ENCODE measurements at regions not wholly inside any gene's neighbourhood (a gene's known extent, or its start where the extent isn't known, plus 50 kb on each side); places are given as distances from the start of the nearest gene placed in this dataset.

GRCh38 chr4:171016145-171016544, 797.1 kb upstream of the GALNTL6 start:
- no peak overlapping the region for H3K27ac ChIP-seq
- no peaks in the 10 kb centered on the region for H3K27me3 ChIP-seq
- DNase-seq (ENCODE audit: extremely low spot score in 2 of 2) = no peak
- intact Hi-C loops (cut with DNase I) = no loop called here
- no peaks in the 10 kb centered on the region for H3K4me1 ChIP-seq
- TF ChIP-seq POLR2A (IDR thresholded peaks at IDR 0.05) (no peak), CTCF (IDR thresholded peaks at IDR 0.05) (no peak), POLR2AphosphoS5 (IDR thresholded peaks at IDR 0.05; ENCODE audit: insufficient read depth in 1 of 2, low read depth in 1 of 2) (no peak)
- H3K9me3 ChIP-seq = no peaks in the 10 kb centered on the region
- no peak overlapping the region for H3K4me3 ChIP-seq
- no peaks in the 10 kb centered on the region for H3K36me3 ChIP-seq

GRCh38 chr4:171015441-171015840, 797.8 kb upstream of the GALNTL6 start:
- H3K4me3 ChIP-seq = no peak overlapping the region
- no peak overlapping the region for H3K27ac ChIP-seq
- no peaks in the 10 kb centered on the region for H3K4me1 ChIP-seq
- TF ChIP-seq POLR2A (IDR thresholded peaks at IDR 0.05) = no peak
- TF ChIP-seq POLR2AphosphoS5 (IDR thresholded peaks at IDR 0.05; ENCODE audit: insufficient read depth in 1 of 2, low read depth in 1 of 2) = no peak
- TF ChIP-seq CTCF (IDR thresholded peaks at IDR 0.05) = no peak
- H3K9me3 ChIP-seq = no peaks in the 10 kb centered on the region
- H3K36me3 ChIP-seq = no peaks in the 10 kb centered on the region
- H3K27me3 ChIP-seq = no peaks in the 10 kb centered on the region
- DNase-seq (ENCODE audit: extremely low spot score in 2 of 2) = no peak
- intact Hi-C loops (cut with DNase I) = no loop called here

- DNase-seq (ENCODE audit: extremely low spot score in 2 of 2) = no peak
- H3K27ac ChIP-seq = no peak overlapping the region
- intact Hi-C loops (cut with DNase I) = no loop called here
- no peak overlapping the region for H3K4me3 ChIP-seq
- H3K9me3 ChIP-seq = no peaks in the 10 kb centered on the region
- H3K36me3 ChIP-seq = no peaks in the 10 kb centered on the region
- no peaks in the 10 kb centered on the region for H3K27me3 ChIP-seq
- TF ChIP-seq POLR2A (IDR thresholded peaks at IDR 0.05) (no peak), CTCF (IDR thresholded peaks at IDR 0.05) (no peak), POLR2AphosphoS5 (IDR thresholded peaks at IDR 0.05; ENCODE audit: insufficient read depth in 1 of 2, low read depth in 1 of 2) (no peak)
- no peaks in the 10 kb centered on the region for H3K4me1 ChIP-seq
Measured at GRCh38 chr4:171007618-171008390, 805.4 kb upstream of the GALNTL6 start.

GRCh38 chr4:171002246-171002645, 811.0 kb upstream of the GALNTL6 start:
- intact Hi-C loops (cut with DNase I) = no loop called here
- H3K4me3 ChIP-seq = no peak overlapping the region
- no peaks in the 10 kb centered on the region for H3K4me1 ChIP-seq
- no peaks in the 10 kb centered on the region for H3K9me3 ChIP-seq
- no peak overlapping the region for H3K27ac ChIP-seq
- H3K27me3 ChIP-seq = no peaks in the 10 kb centered on the region
- TF ChIP-seq CTCF (IDR thresholded peaks at IDR 0.05) (no peak), POLR2A (IDR thresholded peaks at IDR 0.05) (no peak), POLR2AphosphoS5 (IDR thresholded peaks at IDR 0.05; ENCODE audit: insufficient read depth in 1 of 2, low read depth in 1 of 2) (no peak)
- DNase-seq (ENCODE audit: extremely low spot score in 2 of 2) = no peak
- H3K36me3 ChIP-seq = no peaks in the 10 kb centered on the region

DNA sequence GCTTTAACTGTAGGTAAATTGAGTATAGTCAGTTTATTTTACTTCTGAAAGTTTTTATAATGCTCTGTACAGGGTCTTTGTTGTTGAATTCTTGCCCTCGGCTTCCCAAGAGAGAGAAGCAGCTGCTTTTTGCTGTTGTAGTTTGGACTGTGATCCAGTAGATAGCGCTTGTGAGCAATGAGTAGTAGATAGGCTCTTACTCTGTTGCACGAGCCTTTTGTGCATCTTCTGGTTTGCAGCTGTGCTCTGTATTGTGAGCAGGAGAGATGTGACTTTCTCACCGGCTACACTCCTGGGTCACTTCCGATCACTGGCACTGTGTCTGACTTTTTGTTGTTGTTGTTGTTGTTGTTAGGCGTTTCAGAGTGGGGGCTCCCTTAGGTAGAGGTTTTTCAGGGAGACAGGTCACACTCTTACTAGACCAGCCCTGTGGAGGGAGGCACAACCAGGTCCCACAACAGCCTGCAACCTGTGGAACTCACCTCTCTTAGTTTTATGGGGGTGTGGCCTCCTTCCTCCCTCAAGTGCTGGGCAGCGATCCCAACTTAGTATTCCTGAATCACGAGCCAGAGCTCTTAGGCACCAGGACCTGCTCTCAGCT, 822.1 kb upstream of the GALNTL6 start:
- intact Hi-C loops (cut with DNase I) = no loop called here
- no peaks in the 10 kb centered on the region for H3K36me3 ChIP-seq

More for the DNA sequence above, 822.1 kb upstream of the GALNTL6 start:
- Histone ChIP-seq H3K27ac (no peak overlapping the region), H3K9me3 (no peaks in the 10 kb centered on the region), H3K4me1 (no peaks in the 10 kb centered on the region), H3K27me3 (no peaks in the 10 kb centered on the region), H3K4me3 (no peak overlapping the region)
- TF ChIP-seq POLR2A (IDR thresholded peaks at IDR 0.05) = no peak
- no peak for TF ChIP-seq CTCF (IDR thresholded peaks at IDR 0.05)
- TF ChIP-seq POLR2AphosphoS5 (IDR thresholded peaks at IDR 0.05; ENCODE audit: insufficient read depth in 1 of 2, low read depth in 1 of 2) = no peak
- no peak for DNase-seq (ENCODE audit: extremely low spot score in 2 of 2)
